H1 (cell line): ENCODE measurements at regions not wholly inside any gene's neighbourhood (a gene's known extent, or its start where the extent isn't known, plus 50 kb on each side); places are given as distances from the start of the nearest gene placed in this dataset.

ENCODE experiments used
- CTCF ChIA-PET: fragments of 300-600 bp; sonication (Branson Sonifier 250); formaldehyde crosslinking; loops from one replicate; lab custom pipeline; 2021; ENCODE audit not compliant: partially characterized antibody; lab: Charles Lee
- POLR2A ChIA-PET: fragments of 300-600 bp; sonication (Branson Sonifier 250); formaldehyde crosslinking; loops from one replicate; lab custom pipeline; 2021; ENCODE audit warnings: inconsistent platforms; ENCODE audit not compliant: partially characterized antibody; lab: Charles Lee
- DNase-seq, 2 experiments: peaks; one replicate each; pipeline versions ENCODE4 v3.0.0 to v3.0.0-alpha.2; 2010 to 2022; ENCODE audit warnings: low spot score in 2 of 2, low read depth in 1 of 2, mixed read lengths in 1 of 2
- FAIRE-seq: peaks from 2 replicates; lab custom pipeline; 2011; peaks lifted over from hg19 to GRCh38; lab: Jason Lieb, UNC
- H2AFZ ChIP-seq: 2 replicates; pipeline ENCODE4 v1.8.1; 2012; ENCODE audit warnings: low read length, inconsistent platforms
- H2AK5ac ChIP-seq: 2 replicates; pipeline ENCODE4 v1.6.1; 2013; ENCODE audit warnings: low read depth, low read length
- H2BK120ac ChIP-seq: replicated peaks from 2 replicates; pipeline ENCODE3; 2013; ENCODE audit warnings: low read depth, low read length, inconsistent platforms
- H2BK12ac ChIP-seq: 2 replicates; pipeline ENCODE4 v1.6.1; 2013; ENCODE audit warnings: low read depth, low read length
- H2BK15ac ChIP-seq: 2 replicates; pipeline ENCODE4 v1.6.1; 2013; ENCODE audit warnings: low read length
- H2BK20ac ChIP-seq: 2 replicates; pipeline ENCODE4 v1.6.1; 2013; ENCODE audit warnings: low read length
- H2BK5ac ChIP-seq: 2 replicates; pipeline ENCODE4 v1.6.1; 2013; ENCODE audit warnings: low read depth, low read length
- H3K14ac ChIP-seq: 2 replicates; pipeline ENCODE4 v1.6.1; 2013; ENCODE audit warnings: inconsistent platforms; ENCODE audit not compliant: insufficient read length
- H3K18ac ChIP-seq: 2 replicates; pipeline ENCODE4 v1.6.1; 2013; ENCODE audit warnings: low read length; ENCODE audit errors: extremely low read depth
- H3K23ac ChIP-seq: 2 replicates; pipeline ENCODE4 v1.6.1; 2013; ENCODE audit warnings: inconsistent platforms; ENCODE audit not compliant: insufficient read length
- H3K23me2 ChIP-seq: 2 replicates; pipeline ENCODE4 v1.6.1; 2013; ENCODE audit warnings: low read depth, low read length
- H3K27ac ChIP-seq: 2 replicates; pipeline ENCODE4 v1.6.1; 2011; ENCODE audit warnings: low read depth, low read length, inconsistent platforms
- H3K27me3 ChIP-seq, 4 experiments: replicated peaks in 1 of 4; 1 replicate in 1 of 4; 2 replicates in 3 of 4; pipeline versions ENCODE4 v1.6.1 to v1.8.1; 2011 to 2013; ENCODE audit warnings: low read length in 3 of 4, mild to moderate bottlenecking in 3 of 4, inconsistent platforms in 2 of 4, mixed read lengths in 2 of 4, moderate library complexity in 1 of 4; ENCODE audit not compliant: control insufficient read depth in 3 of 4, insufficient read depth in 3 of 4; ENCODE audit errors: extremely low read depth in 1 of 4
- H3K36me3 ChIP-seq, 4 experiments: 2 replicates each; pipeline versions ENCODE4 v1.6.1 to v1.8.1; 2011 to 2013; ENCODE audit warnings: mild to moderate bottlenecking in 4 of 4, low read length in 3 of 4, moderate library complexity in 2 of 4, control low read depth in 1 of 4, inconsistent platforms in 1 of 4; ENCODE audit not compliant: insufficient read depth in 4 of 4, control insufficient read depth in 2 of 4
- H3K4ac ChIP-seq: replicated peaks from 2 replicates; pipeline ENCODE3; 2013; ENCODE audit warnings: low read length, low read depth, mixed read lengths, inconsistent platforms; ENCODE audit not compliant: insufficient read length
- H3K4me1 ChIP-seq, 4 experiments: replicated peaks in 1 of 4; 1 replicate in 1 of 4; 2 replicates in 3 of 4; pipeline versions ENCODE4 v1.6.1 to v1.8.1; 2011 to 2013; ENCODE audit warnings: low read length in 3 of 4, inconsistent platforms in 2 of 4, mixed read lengths in 1 of 4; ENCODE audit not compliant: insufficient read depth in 4 of 4, control insufficient read depth in 3 of 4
- H3K4me2 ChIP-seq, 2 experiments: 2 replicates each; pipeline versions ENCODE4 v1.6.1 to v1.8.1; 2011 to 2013; ENCODE audit warnings: low read depth in 2 of 2, low read length in 2 of 2, control low read depth in 1 of 2, inconsistent platforms in 1 of 2, mild to moderate bottlenecking in 1 of 2; ENCODE audit not compliant: insufficient read depth in 1 of 2
- H3K4me3 ChIP-seq, 4 experiments: fragments of 200-600, 300-600 bp in 1 of 4; sonication (generic), shearing (Covaris generic), sonication (Bioruptor Twin) in 1 of 4; 2 replicates each; pipeline versions ENCODE4 v1.5.1 to v1.8.1; 2011 to 2016; ENCODE audit warnings: low read length in 4 of 4, low read depth in 3 of 4, control low read depth in 2 of 4, inconsistent platforms in 2 of 4, mild to moderate bottlenecking in 2 of 4, mixed read lengths in 1 of 4, moderate library complexity in 1 of 4; ENCODE audit not compliant: insufficient read depth in 2 of 4; ENCODE audit errors: extremely low read depth in 1 of 4
- H3K56ac ChIP-seq: replicated peaks from 2 replicates; pipeline ENCODE3; 2013; ENCODE audit warnings: low read depth, mild to moderate bottlenecking, mixed read lengths, low read length, inconsistent platforms; ENCODE audit not compliant: insufficient read length
- H3K79me1 ChIP-seq: 2 replicates; pipeline ENCODE4 v1.6.1; 2013; ENCODE audit warnings: low read depth, low read length, control low read depth
- H3K79me2 ChIP-seq, 2 experiments: 2 replicates each; pipeline versions ENCODE4 v1.6.1 to v1.8.1; 2012 to 2013; ENCODE audit warnings: low read length in 2 of 2, mild to moderate bottlenecking in 2 of 2, inconsistent platforms in 1 of 2; ENCODE audit not compliant: insufficient read depth in 2 of 2, control insufficient read depth in 1 of 2
- H3K9ac ChIP-seq, 4 experiments: replicated peaks in 1 of 4; 1 replicate in 1 of 4; 2 replicates in 3 of 4; pipeline versions ENCODE4 v1.6.1 to v1.8.1; 2011 to 2013; ENCODE audit warnings: low read depth in 3 of 4, low read length in 3 of 4, control low read depth in 2 of 4, mild to moderate bottlenecking in 2 of 4, moderate library complexity in 2 of 4, inconsistent platforms in 1 of 4; ENCODE audit errors: extremely low read depth in 1 of 4
- H3K9me3 ChIP-seq, 2 experiments: 2 replicates each; pipeline versions ENCODE4 v1.6.1 to v1.8.1; 2012 to 2013; ENCODE audit warnings: mild to moderate bottlenecking in 2 of 2, moderate library complexity in 2 of 2, control low read depth in 1 of 2, inconsistent platforms in 1 of 2, low read depth in 1 of 2, low read length in 1 of 2, mixed read lengths in 1 of 2; ENCODE audit not compliant: insufficient read depth in 2 of 2
- H4K20me1 ChIP-seq, 2 experiments: replicated peaks in 1 of 2; 2 replicates each; pipeline versions ENCODE3 to v1.8.1; 2011 to 2013; ENCODE audit warnings: inconsistent platforms in 2 of 2, low read length in 2 of 2, mild to moderate bottlenecking in 1 of 2; ENCODE audit not compliant: insufficient read depth in 2 of 2, control insufficient read depth in 1 of 2
- H4K5ac ChIP-seq: 2 replicates; pipeline ENCODE4 v1.6.1; 2013; ENCODE audit warnings: low read length, low read depth, mixed read lengths, inconsistent platforms; ENCODE audit not compliant: insufficient read length
- H4K8ac ChIP-seq: 2 replicates; pipeline ENCODE4 v1.8.0; 2013; ENCODE audit warnings: mild to moderate bottlenecking, moderate library complexity, low read length, inconsistent platforms; ENCODE audit not compliant: insufficient read depth; ENCODE audit errors: extremely low read depth
- H4K91ac ChIP-seq: replicated peaks from 2 replicates; pipeline ENCODE3; 2013; ENCODE audit warnings: low read length, mixed read lengths, inconsistent platforms; ENCODE audit not compliant: insufficient read length
- CBX5 ChIP-seq: fragments of 300-800, 300-1000 bp; sonication (generic); IDR thresholded peaks from 2 replicates; pipeline ENCODE4 v1.7.1; 2016; ENCODE audit warnings: antibody characterized with exemption, low read length, low read depth
- CHD1 ChIP-seq: IDR thresholded peaks from 2 replicates; pipeline ENCODE4 v1.6.1; 2012; ENCODE audit warnings: low read depth, low read length, improper control_type of control experiment
- KDM1A ChIP-seq: fragments of 200-600, 300-600 bp; sonication (generic); IDR thresholded peaks from 2 replicates; pipeline ENCODE4 v1.7.1; 2016; ENCODE audit warnings: mild to moderate bottlenecking, low read length, borderline replicate concordance
- NRF1 ChIP-seq: IDR thresholded peaks from 2 replicates; pipeline ENCODE4 v1.6.1; 2011; ENCODE audit warnings: mild to moderate bottlenecking, low read depth, low read length, improper control_type of control experiment
- TAF7 ChIP-seq: optimal IDR thresholded peaks from 2 replicates; pipeline ENCODE3; 2011; ENCODE audit warnings: low read depth, mild to moderate bottlenecking, inconsistent platforms, low read length, moderate library complexity, borderline replicate concordance
- YY1 ChIP-seq: IDR thresholded peaks from 2 replicates; pipeline ENCODE4 v1.6.1; 2011; ENCODE audit warnings: low read depth, mild to moderate bottlenecking, low read length
- WGBS, 2 experiments: shearing (Covaris generic) in 1 of 2; methylation state at CpG; one replicate each; pipeline versions ENCODE4 v1.1.6 to v1.1.7; 2013 to 2015; ENCODE audit warnings: low lambda C conversion rate in 2 of 2, mixed read lengths in 2 of 2, inconsistent platforms in 1 of 2, low coverage in 1 of 2, missing lambda C conversion rate in 1 of 2; ENCODE audit not compliant: insufficient replicate concordance in 2 of 2, insufficient coverage in 1 of 2, insufficient read length in 1 of 2; ENCODE audit errors: extremely low coverage in 1 of 2, missing lambda C conversion rate in 1 of 2; 5-methylcytosine and 5-hydroxymethylcytosine counted together

- 89% methylated on average over 1 of the region's 1 CpG; no CpG with 5 or more reads in 1 of the 2 experiments for WGBS, 2 experiments
- H3K4me3 ChIP-seq = no peak overlapping the region
These were observed 285.4 kb downstream of the CLIC5 start for GRCh38 chr6:45730232-45730631.

More at GRCh38 chr6:45730232-45730631, 285.4 kb downstream of the CLIC5 start:
- FAIRE-seq (no peak), DNase-seq (no peak)
- Histone ChIP-seq H3K36me3 (no peaks in the 10 kb centered on the region), H3K9me3 (no peaks in the 10 kb centered on the region), H3K56ac (no peak overlapping the region), H4K5ac (no peak overlapping the region), H3K4me1 (no peaks in the 10 kb centered on the region), H2AK5ac (no peak overlapping the region), H2BK20ac (no peak overlapping the region), H3K79me2 (no peaks in the 10 kb centered on the region), H3K27ac (no peak overlapping the region), H4K8ac (no peak overlapping the region), H2BK15ac (no peak overlapping the region), H3K27me3 (no peaks in the 10 kb centered on the region), H3K23me2 (no peaks in the 10 kb centered on the region), H3K14ac (no peak overlapping the region), H3K23ac (no peak overlapping the region), H2AFZ (no peak overlapping the region), H2BK5ac (no peak overlapping the region), H4K91ac (no peak overlapping the region), H3K18ac (no peak overlapping the region), H2BK120ac (no peak overlapping the region), H3K4ac (no peak overlapping the region), H3K79me1 (no peaks in the 10 kb centered on the region), H2BK12ac (no peak overlapping the region), H3K4me2 (no peak overlapping the region), H4K20me1 (no peaks in the 10 kb centered on the region)
- ChIA-PET POLR2A (no interaction called here), CTCF (interaction anchor here (0.6 to 0.9 kb wide), 2 partner anchors 120 to 193 kb away, joined by 3 read pairs; no protein-coding TSS in a partner anchor)
- TF ChIP-seq NRF1 (no peak), TAF7 (no peak), CHD1 (no peak), YY1 (no peak), KDM1A (no peak), CBX5 (no peak)
- TF ChIP-seq, all 59 proteins: peak for 0
- H3K9ac ChIP-seq = no peak overlapping the region
